DMS153 treated with DMSO at 0.1 percent for 48 hours (cell line): ENCODE measurements at regions not wholly inside any gene's neighbourhood (a gene's known extent, or its start where the extent isn't known, plus 50 kb on each side); places are given as distances from the start of the nearest gene placed in this dataset.

Source experiments
- DNase-seq: peaks from one replicate; lab custom pipeline; 2025; ENCODE audit not compliant: unreplicated experiment; lab: John Stamatoyannopoulos, UW

GRCh38 chr13:64866331-64866730 lies 2363.8 kb downstream of the PCDH9 start:
- DNase-seq: no peak

GRCh38 chr13:64855506-64855905 lies 2374.6 kb downstream of the PCDH9 start:
- no peak for DNase-seq

- no peak for DNase-seq
Measured at GRCh38 chr13:64850017-64850416, 2380.1 kb downstream of the PCDH9 start.

GRCh38 chr13:64849196-64849595 lies 2380.9 kb downstream of the PCDH9 start:
- no peak for DNase-seq

GRCh38 chr13:64847767-64848166 lies 2382.4 kb downstream of the PCDH9 start:
- DNase-seq: no peak

- no peak for DNase-seq
Measured at GRCh38 chr13:64845110-64845509, 2385.0 kb downstream of the PCDH9 start.

GRCh38 chr13:64819081-64819480 lies 2411.1 kb downstream of the PCDH9 start:
- DNase-seq: no peak

- no peak for DNase-seq
Measured at GRCh38 chr13:64817691-64818090, 2412.4 kb downstream of the PCDH9 start.

- DNase-seq: no peak
Measured at GRCh38 chr13:64810750-64811149, 2419.4 kb downstream of the PCDH9 start.

- DNase-seq: no peak
Measured at GRCh38 chr13:64808704-64809103, 2421.4 kb downstream of the PCDH9 start.

GRCh38 chr13:64801768-64802167 lies 2428.4 kb downstream of the PCDH9 start:
- DNase-seq: no peak

GRCh38 chr13:64798422-64798821 lies 2431.7 kb downstream of the PCDH9 start:
- DNase-seq: no peak

- DNase-seq: no peak
Measured at GRCh38 chr13:64793592-64793991, 2436.5 kb downstream of the PCDH9 start.

GRCh38 chr13:64793131-64793530 lies 2437.0 kb downstream of the PCDH9 start:
- no peak for DNase-seq

GRCh38 chr13:64791373-64791772 lies 2438.8 kb downstream of the PCDH9 start:
- no peak for DNase-seq

- no peak for DNase-seq
Measured at GRCh38 chr13:64782466-64782865, 2447.7 kb downstream of the PCDH9 start.

- DNase-seq: no peak
Measured at GRCh38 chr13:64778002-64778401, 2452.1 kb downstream of the PCDH9 start.

GRCh38 chr13:64774915-64775314 lies 2455.2 kb downstream of the PCDH9 start:
- no peak for DNase-seq

- no peak for DNase-seq
Measured at GRCh38 chr13:64770743-64771142, 2459.4 kb downstream of the PCDH9 start.

- DNase-seq: no peak
Measured at GRCh38 chr13:64767054-64767453, 2463.1 kb downstream of the PCDH9 start.

GRCh38 chr13:64765636-64766035 lies 2464.5 kb downstream of the PCDH9 start:
- DNase-seq: no peak

- no peak for DNase-seq
Measured at GRCh38 chr13:64758521-64759244, 2471.5 kb downstream of the PCDH9 start.

GRCh38 chr13:64756621-64757020 lies 2473.5 kb downstream of the PCDH9 start:
- no peak for DNase-seq
